GM10248 (cell line): ENCODE measurements at regions not wholly inside any gene's neighbourhood (a gene's known extent, or its start where the extent isn't known, plus 50 kb on each side); places are given as distances from the start of the nearest gene placed in this dataset.

Experiments
- CTCF ChIA-PET: fragments of 300-600 bp; sonication (Branson Sonifier 250); formaldehyde crosslinking; extraction: SDS; loops from one replicate; lab custom pipeline; 2021; ENCODE audit warnings: antibody characterized with exemption; lab: Yijun Ruan, JAX
- POLR2A ChIA-PET: fragments of 350-650 bp; sonication (Branson Sonifier 250); formaldehyde crosslinking; extraction: SDS; loops from one replicate; lab custom pipeline; 2020; ENCODE audit warnings: antibody characterized with exemption; lab: Yijun Ruan, JAX
- DNase-seq: peaks from one replicate; pipeline ENCODE4 v3.0.0; 2012; ENCODE audit errors: extremely low spot score
- TF ChIP-seq, protein P1 (sequence below): IDR thresholded peaks from 2 replicates; pipeline ENCODE4 v1.5.1; 2012; ENCODE audit warnings: mild to moderate bottlenecking, low read depth; ENCODE audit errors: extremely low read depth, missing control alignments, control extremely low read depth

DNA sequence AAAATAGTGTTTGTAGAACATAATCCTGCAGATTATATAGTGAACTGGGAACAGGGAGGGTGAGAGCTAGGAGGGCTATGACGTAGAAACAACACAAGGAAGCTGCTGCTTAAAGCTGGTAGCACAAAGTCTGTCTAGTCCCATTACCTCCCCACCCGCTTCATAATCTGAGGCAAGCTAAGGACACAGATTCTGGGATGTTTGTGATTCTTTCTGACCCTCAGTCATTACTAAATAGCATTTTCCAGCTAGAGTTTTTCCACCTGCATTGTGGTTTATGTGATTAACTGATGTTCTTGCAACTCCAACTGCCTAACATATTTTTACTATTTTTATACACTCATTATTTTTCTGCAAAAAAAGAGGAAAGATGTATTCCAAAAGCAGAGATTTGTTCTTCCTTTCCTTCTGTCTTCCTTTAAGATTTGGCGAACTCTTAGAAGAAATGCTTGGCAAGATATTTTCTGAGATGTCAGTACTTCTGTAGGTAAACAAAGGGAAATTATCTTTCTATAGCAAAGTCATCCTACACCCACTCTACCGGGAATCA is 293.2 kb upstream of the FAR2 start:
- DNase-seq = no peak
- TF ChIP-seq, protein P1, sequence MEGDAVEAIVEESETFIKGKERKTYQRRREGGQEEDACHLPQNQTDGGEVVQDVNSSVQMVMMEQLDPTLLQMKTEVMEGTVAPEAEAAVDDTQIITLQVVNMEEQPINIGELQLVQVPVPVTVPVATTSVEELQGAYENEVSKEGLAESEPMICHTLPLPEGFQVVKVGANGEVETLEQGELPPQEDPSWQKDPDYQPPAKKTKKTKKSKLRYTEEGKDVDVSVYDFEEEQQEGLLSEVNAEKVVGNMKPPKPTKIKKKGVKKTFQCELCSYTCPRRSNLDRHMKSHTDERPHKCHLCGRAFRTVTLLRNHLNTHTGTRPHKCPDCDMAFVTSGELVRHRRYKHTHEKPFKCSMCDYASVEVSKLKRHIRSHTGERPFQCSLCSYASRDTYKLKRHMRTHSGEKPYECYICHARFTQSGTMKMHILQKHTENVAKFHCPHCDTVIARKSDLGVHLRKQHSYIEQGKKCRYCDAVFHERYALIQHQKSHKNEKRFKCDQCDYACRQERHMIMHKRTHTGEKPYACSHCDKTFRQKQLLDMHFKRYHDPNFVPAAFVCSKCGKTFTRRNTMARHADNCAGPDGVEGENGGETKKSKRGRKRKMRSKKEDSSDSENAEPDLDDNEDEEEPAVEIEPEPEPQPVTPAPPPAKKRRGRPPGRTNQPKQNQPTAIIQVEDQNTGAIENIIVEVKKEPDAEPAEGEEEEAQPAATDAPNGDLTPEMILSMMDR = no peak
- POLR2A ChIA-PET = no interaction called here
- CTCF ChIA-PET = interaction anchor here (0.9 to 1.1 kb wide), 2 partner anchors 30 to 31 kb away, joined by 3 read pairs; no protein-coding TSS in a partner anchor

- TF ChIP-seq, protein P1 = no peak
- POLR2A ChIA-PET = no interaction called here
- CTCF ChIA-PET = no interaction called here
- DNase-seq = no peak
Observed at GRCh38 chr12:28857369-28857768, 291.7 kb upstream of the FAR2 start.

DNA sequence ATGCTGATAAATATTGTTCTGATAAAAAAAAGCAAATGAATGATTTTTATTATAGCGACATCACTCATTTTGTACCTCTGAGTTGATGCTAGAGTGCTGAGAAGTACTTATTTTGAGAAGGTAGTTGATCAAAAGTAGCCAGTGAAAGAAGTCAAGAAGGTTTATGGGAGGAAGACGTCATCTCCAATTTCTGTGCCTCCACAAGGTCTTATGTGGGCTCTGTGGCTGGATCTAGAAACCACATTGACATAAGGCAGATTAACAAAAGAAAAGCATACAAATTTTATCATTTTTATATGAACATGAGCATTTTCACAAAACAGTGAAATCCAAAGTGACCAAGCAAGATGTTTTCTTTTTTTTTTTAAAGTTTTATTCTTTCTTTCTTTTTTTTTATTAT is 289.5 kb upstream of the FAR2 start:
- ChIA-PET CTCF (no interaction called here), POLR2A (no interaction called here)
- no peak for DNase-seq
- TF ChIP-seq, protein P1 = no peak

DNA sequence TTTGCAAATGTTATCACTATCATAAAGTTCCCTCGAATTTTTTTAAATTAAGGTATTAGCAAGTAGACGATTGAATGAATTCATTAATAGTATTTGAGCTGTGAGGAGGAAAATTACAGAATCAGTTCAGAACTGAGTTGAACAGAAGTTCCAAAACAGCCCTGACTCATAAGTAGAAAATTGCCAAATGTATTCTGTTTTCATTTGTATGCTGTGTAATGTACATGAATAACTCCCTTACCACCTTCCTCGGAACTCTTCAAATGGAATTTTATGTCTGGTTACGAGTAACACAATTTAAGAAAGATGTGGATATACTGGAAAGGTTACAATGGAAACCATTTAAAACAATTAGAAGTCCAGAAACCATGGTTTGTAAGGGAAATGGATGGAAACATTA is 283.3 kb upstream of the FAR2 start:
- ChIA-PET CTCF (no interaction called here), POLR2A (no interaction called here)
- no peak for DNase-seq
- TF ChIP-seq, protein P1 = no peak

DNA sequence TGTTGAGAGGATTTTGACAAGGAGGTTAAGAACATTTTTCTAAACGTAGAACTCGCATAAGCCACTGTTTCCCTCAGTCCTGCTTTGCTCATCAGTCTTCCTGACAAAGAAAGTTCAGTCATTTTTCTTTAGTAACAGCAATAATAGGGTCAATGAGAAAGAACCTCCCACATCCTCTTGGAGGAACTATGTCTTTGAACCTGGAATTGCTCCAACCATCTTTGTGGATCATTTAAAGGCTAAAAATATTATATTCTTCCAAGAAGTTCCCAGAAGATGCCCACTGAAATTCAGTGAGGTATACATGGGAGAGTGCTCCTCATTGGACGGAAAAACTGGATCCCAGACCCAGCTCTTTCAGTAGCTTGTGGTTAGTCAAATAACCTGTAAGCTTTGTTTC is 282.8 kb upstream of the FAR2 start:
- CTCF ChIA-PET = no interaction called here
- TF ChIP-seq, protein P1 = no peak
- no peak for DNase-seq
- POLR2A ChIA-PET = no interaction called here

DNA sequence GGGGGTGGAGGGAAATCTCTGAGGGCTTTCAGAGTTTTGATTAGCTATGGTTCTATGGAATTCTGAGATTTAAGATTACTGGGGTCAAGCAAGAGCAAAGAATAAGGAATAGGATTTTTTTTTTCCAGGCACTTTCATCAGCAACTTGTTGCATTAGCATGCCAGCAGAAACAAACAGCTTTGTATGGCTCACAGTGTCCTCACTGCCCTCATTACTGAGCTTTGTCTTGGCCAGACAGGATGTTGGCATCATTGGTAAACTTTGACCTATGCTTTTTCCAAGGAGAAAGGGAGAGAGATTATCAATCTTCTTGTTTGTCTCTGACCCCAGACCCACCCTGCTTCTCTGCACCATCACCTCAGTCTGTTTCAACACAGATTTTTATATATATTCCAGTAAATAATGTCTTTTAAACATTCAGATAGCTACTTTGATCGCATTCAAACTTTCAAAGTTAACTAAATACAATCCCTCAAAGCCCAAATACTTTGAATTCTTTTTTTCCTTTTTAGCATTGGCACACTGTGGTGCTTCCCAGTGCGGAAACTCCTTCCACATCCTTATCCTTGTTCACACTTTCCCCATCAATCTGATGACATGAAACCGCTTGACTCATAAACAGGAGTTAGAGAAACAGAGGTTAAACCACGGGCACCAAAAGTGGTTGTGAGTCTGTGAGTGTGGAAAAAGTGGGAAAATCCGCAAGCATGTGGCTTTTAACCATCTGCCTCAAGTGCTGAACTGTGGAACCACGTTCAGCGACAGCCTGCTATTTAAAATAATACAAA is 282.2 kb upstream of the FAR2 start:
- TF ChIP-seq, protein P1 = no peak
- ChIA-PET POLR2A (no interaction called here), CTCF (no interaction called here)
- DNase-seq = no peak
